ENCODE measurements at regions not wholly inside any gene's neighbourhood (a gene's known extent, or its start where the extent isn't known, plus 50 kb on each side); places are given as distances from the start of the nearest gene placed in this dataset.
A peak's percentile ranks its signal among the peaks of the same experiment; 100 is the strongest.

GRCh38 chrX:131779741-131780140 lies 235.9 kb downstream of the OR13H1 start:
- no peak for DNase-seq

- no peak for DNase-seq
Observed at GRCh38 chrX:131782646-131783045, 238.8 kb downstream of the OR13H1 start.

- DNase-seq = no peak
Observed at GRCh38 chrX:131783555-131784308, 239.4 kb upstream of the STK26 start.

GRCh38 chrX:131789664-131790063 lies 233.4 kb upstream of the STK26 start:
- DNase-seq = no peak

- no peak for DNase-seq
Observed at GRCh38 chrX:131791608-131792355, 231.3 kb upstream of the STK26 start.

GRCh38 chrX:131792356-131792749 lies 230.7 kb upstream of the STK26 start:
- DNase-seq = no peak

- no peak for DNase-seq
Observed at GRCh38 chrX:131792789-131793462, 230.2 kb upstream of the STK26 start.

- no peak for DNase-seq
Observed at GRCh38 chrX:131795442-131796229, 227.5 kb upstream of the STK26 start.

- no peak for DNase-seq
Observed at GRCh38 chrX:131801066-131801465, 222.0 kb upstream of the STK26 start.

- DNase-seq = no peak
Observed at GRCh38 chrX:131801911-131802310, 221.2 kb upstream of the STK26 start.

- no peak for DNase-seq
Observed at GRCh38 chrX:131802836-131803626, 220.1 kb upstream of the STK26 start.

GRCh38 chrX:131812847-131813825 lies 210.0 kb upstream of the STK26 start:
- peak; percentile 55 for DNase-seq

GRCh38 chrX:131816551-131817136 lies 206.5 kb upstream of the STK26 start:
- peak; percentile 61 for DNase-seq

GRCh38 chrX:131818297-131818936 lies 204.7 kb upstream of the STK26 start:
- no peak for DNase-seq

- DNase-seq = no peak
Observed at GRCh38 chrX:131821945-131822622, 201.0 kb upstream of the STK26 start.

GRCh38 chrX:131826572-131826971 lies 196.5 kb upstream of the STK26 start:
- DNase-seq = no peak

GRCh38 chrX:131827935-131828334 lies 195.2 kb upstream of the STK26 start:
- no peak for DNase-seq

- no peak for DNase-seq
Observed at GRCh38 chrX:131828482-131828881, 194.6 kb upstream of the STK26 start.
